WTC11 (cell line): ENCODE measurements at regions not wholly inside any gene's neighbourhood (a gene's known extent, or its start where the extent isn't known, plus 50 kb on each side); places are given as distances from the start of the nearest gene placed in this dataset.

ENCODE experiments used
- ATF1 ChIP-seq: sonication (generic); formaldehyde crosslinking; IDR thresholded peaks from 2 replicates; pipeline ENCODE4 v1.8.1; 2023; ENCODE audit warnings: mild to moderate bottlenecking, moderate library complexity, missing genetic modification reagents
- NR3C1 ChIP-seq: sonication (generic); formaldehyde crosslinking; conservative IDR thresholded peaks from 2 replicates; pipeline ENCODE4 v1.8.1; 2023; ENCODE audit warnings: low read depth, mild to moderate bottlenecking, missing genetic modification reagents
- SP1 ChIP-seq: sonication (generic); formaldehyde crosslinking; conservative IDR thresholded peaks from 2 replicates; pipeline ENCODE4 v1.8.1; 2022; ENCODE audit warnings: missing genetic modification reagents
- ZNF138 ChIP-seq: sonication (generic); formaldehyde crosslinking; conservative IDR thresholded peaks from 2 replicates; pipeline ENCODE4 v1.8.1; 2022; ENCODE audit warnings: mild to moderate bottlenecking, moderate library complexity, missing genetic modification reagents
- ZNF532 ChIP-seq: fragments of 250-450 bp; sonication (Bioruptor Pico); IDR thresholded peaks from 2 replicates; pipeline ENCODE4 v1.9.0; 2021; ENCODE audit warnings: mild to moderate bottlenecking, borderline replicate concordance
- TF ChIP-seq, protein P1 (sequence below): fragments of 200-600 bp; IDR thresholded peaks from 2 replicates; pipeline ENCODE4 v1.8.0; 2022; ENCODE audit warnings: antibody characterized with exemption
- TF ChIP-seq, protein P2 (sequence below): sonication (generic); formaldehyde crosslinking; IDR thresholded peaks from 2 replicates; pipeline ENCODE4 v1.8.0; 2022; ENCODE audit warnings: mild to moderate bottlenecking, missing genetic modification reagents
- TF ChIP-seq, protein P3 (sequence below): sonication (generic); formaldehyde crosslinking; IDR thresholded peaks from 2 replicates; pipeline ENCODE4 v1.8.1; 2023; ENCODE audit warnings: mild to moderate bottlenecking, missing genetic modification reagents, borderline replicate concordance
- TF ChIP-seq, protein P4 (sequence below): sonication (generic); formaldehyde crosslinking; IDR thresholded peaks from 2 replicates; pipeline ENCODE4 v1.8.1; 2023; ENCODE audit warnings: mild to moderate bottlenecking, moderate library complexity, missing genetic modification reagents

DNA sequence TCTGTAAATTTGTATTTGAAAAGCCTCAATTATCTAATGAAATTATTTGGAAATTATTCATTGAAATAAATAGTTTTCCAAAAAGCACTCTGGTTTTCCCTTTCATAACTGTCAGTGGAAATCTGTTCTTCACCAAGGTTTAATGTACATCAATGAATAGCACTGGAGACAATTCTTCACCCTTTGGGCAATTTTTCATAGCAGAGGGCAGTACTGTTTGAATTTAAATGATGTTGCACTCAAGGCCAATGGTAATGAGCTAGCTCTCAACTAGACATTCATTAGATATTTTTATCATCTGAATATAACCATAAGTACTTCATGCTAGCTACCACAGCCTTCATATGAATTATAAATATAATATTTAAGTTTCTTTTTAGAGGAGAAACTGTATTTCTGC is 658.2 kb upstream of the CCDC54 start:
- TF ChIP-seq, protein P1, sequence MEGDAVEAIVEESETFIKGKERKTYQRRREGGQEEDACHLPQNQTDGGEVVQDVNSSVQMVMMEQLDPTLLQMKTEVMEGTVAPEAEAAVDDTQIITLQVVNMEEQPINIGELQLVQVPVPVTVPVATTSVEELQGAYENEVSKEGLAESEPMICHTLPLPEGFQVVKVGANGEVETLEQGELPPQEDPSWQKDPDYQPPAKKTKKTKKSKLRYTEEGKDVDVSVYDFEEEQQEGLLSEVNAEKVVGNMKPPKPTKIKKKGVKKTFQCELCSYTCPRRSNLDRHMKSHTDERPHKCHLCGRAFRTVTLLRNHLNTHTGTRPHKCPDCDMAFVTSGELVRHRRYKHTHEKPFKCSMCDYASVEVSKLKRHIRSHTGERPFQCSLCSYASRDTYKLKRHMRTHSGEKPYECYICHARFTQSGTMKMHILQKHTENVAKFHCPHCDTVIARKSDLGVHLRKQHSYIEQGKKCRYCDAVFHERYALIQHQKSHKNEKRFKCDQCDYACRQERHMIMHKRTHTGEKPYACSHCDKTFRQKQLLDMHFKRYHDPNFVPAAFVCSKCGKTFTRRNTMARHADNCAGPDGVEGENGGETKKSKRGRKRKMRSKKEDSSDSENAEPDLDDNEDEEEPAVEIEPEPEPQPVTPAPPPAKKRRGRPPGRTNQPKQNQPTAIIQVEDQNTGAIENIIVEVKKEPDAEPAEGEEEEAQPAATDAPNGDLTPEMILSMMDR: no peak
- no peak for TF ChIP-seq ZNF532 (CRISPR knock-in tag)
- TF ChIP-seq, protein P2, sequence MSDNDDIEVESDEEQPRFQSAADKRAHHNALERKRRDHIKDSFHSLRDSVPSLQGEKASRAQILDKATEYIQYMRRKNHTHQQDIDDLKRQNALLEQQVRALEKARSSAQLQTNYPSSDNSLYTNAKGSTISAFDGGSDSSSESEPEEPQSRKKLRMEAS (CRISPR knock-in tag): no peak
- TF ChIP-seq ATF1 (CRISPR knock-in tag): no peak
- TF ChIP-seq NR3C1 (CRISPR knock-in tag): no peak
- TF ChIP-seq ZNF138: no peak
- no peak for TF ChIP-seq SP1 (CRISPR knock-in tag)
- TF ChIP-seq, protein P3, sequence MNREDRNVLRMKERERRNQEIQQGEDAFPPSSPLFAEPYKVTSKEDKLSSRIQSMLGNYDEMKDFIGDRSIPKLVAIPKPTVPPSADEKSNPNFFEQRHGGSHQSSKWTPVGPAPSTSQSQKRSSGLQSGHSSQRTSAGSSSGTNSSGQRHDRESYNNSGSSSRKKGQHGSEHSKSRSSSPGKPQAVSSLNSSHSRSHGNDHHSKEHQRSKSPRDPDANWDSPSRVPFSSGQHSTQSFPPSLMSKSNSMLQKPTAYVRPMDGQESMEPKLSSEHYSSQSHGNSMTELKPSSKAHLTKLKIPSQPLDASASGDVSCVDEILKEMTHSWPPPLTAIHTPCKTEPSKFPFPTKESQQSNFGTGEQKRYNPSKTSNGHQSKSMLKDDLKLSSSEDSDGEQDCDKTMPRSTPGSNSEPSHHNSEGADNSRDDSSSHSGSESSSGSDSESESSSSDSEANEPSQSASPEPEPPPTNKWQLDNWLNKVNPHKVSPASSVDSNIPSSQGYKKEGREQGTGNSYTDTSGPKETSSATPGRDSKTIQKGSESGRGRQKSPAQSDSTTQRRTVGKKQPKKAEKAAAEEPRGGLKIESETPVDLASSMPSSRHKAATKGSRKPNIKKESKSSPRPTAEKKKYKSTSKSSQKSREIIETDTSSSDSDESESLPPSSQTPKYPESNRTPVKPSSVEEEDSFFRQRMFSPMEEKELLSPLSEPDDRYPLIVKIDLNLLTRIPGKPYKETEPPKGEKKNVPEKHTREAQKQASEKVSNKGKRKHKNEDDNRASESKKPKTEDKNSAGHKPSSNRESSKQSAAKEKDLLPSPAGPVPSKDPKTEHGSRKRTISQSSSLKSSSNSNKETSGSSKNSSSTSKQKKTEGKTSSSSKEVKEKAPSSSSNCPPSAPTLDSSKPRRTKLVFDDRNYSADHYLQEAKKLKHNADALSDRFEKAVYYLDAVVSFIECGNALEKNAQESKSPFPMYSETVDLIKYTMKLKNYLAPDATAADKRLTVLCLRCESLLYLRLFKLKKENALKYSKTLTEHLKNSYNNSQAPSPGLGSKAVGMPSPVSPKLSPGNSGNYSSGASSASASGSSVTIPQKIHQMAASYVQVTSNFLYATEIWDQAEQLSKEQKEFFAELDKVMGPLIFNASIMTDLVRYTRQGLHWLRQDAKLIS: no peak
- TF ChIP-seq, protein P4, sequence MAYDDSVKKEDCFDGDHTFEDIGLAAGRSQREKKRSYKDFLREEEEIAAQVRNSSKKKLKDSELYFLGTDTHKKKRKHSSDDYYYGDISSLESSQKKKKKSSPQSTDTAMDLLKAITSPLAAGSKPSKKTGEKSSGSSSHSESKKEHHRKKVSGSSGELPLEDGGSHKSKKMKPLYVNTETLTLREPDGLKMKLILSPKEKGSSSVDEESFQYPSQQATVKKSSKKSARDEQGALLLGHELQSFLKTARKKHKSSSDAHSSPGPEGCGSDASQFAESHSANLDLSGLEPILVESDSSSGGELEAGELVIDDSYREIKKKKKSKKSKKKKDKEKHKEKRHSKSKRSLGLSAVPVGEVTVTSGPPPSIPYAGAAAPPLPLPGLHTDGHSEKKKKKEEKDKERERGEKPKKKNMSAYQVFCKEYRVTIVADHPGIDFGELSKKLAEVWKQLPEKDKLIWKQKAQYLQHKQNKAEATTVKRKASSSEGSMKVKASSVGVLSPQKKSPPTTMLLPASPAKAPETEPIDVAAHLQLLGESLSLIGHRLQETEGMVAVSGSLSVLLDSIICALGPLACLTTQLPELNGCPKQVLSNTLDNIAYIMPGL: no peak
